Endodermal cell (in vitro differentiated cells): ENCODE measurements at regions not wholly inside any gene's neighbourhood (a gene's known extent, or its start where the extent isn't known, plus 50 kb on each side); places are given as distances from the start of the nearest gene placed in this dataset.

Source experiments
- DNase-seq: peaks from one replicate; pipeline ENCODE4 v3.0.0-alpha.2; 2017
- H3K27ac ChIP-seq: 2 replicates; pipeline ENCODE4 v1.5.1; 2013; ENCODE audit warnings: mild to moderate bottlenecking, low read depth, low read length, moderate library complexity
- H3K27me3 ChIP-seq: 2 replicates; pipeline ENCODE4 v1.6.1; 2013; ENCODE audit warnings: mild to moderate bottlenecking, low read length, moderate library complexity; ENCODE audit not compliant: insufficient read depth, control insufficient read depth, poor library complexity, severe bottlenecking
- H3K36me3 ChIP-seq: 2 replicates; pipeline ENCODE4 v1.7.0; 2013; ENCODE audit warnings: mild to moderate bottlenecking, low read length, moderate library complexity; ENCODE audit not compliant: control insufficient read depth, insufficient read depth
- H3K4me1 ChIP-seq: one replicate; pipeline ENCODE4 v1.7.0; 2013; ENCODE audit warnings: low read length; ENCODE audit not compliant: control insufficient read depth, insufficient read depth
- H3K4me3 ChIP-seq: 2 replicates; pipeline ENCODE4 v1.5.1; 2013; ENCODE audit warnings: mild to moderate bottlenecking, low read length, moderate library complexity
- H3K9ac ChIP-seq: 2 replicates; pipeline ENCODE4 v1.6.1; 2013; ENCODE audit warnings: mild to moderate bottlenecking, low read length, moderate library complexity; ENCODE audit not compliant: poor library complexity, severe bottlenecking; ENCODE audit errors: extremely low read depth
- H3K9me3 ChIP-seq: 2 replicates; pipeline ENCODE4 v1.6.1; 2013; ENCODE audit warnings: mild to moderate bottlenecking, low read length, moderate library complexity; ENCODE audit not compliant: control insufficient read depth
- H3K27ac Mint-ChIP-seq: 2 replicates; pipeline ENCODE4 v1.8.0; 2020; ENCODE audit warnings: mixed read lengths
- H3K27me3 Mint-ChIP-seq: 2 replicates; pipeline ENCODE4 v1.8.0; 2021; ENCODE audit warnings: mild to moderate bottlenecking, mixed read lengths; ENCODE audit not compliant: insufficient read depth
- H3K36me3 Mint-ChIP-seq: 2 replicates; pipeline ENCODE4 v1.8.0; 2020; ENCODE audit warnings: low read depth, mixed read lengths
- H3K4me1 Mint-ChIP-seq: 2 replicates; pipeline ENCODE4 v1.8.0; 2020; ENCODE audit warnings: mixed read lengths
- H3K4me3 Mint-ChIP-seq: 2 replicates; pipeline ENCODE4 v1.8.0; 2020; ENCODE audit warnings: mild to moderate bottlenecking, moderate library complexity, mixed read lengths
- H3K9me3 Mint-ChIP-seq: 2 replicates; pipeline ENCODE4 v1.8.0; 2020; ENCODE audit warnings: mild to moderate bottlenecking, mixed read lengths
- CTCF ChIP-seq: fragments of 200-600 bp; sonication (generic); conservative IDR thresholded peaks from 2 replicates; pipeline ENCODE4 v1.5.0; 2021; ENCODE audit warnings: antibody characterized with exemption, mild to moderate bottlenecking
- WGBS, 2 experiments: methylation state at CpG; one replicate each; pipeline versions ENCODE4 v1.1.5 to v1.1.7; 2013; ENCODE audit warnings: missing lambda C conversion rate in 2 of 2, mixed read lengths in 1 of 2; ENCODE audit not compliant: insufficient coverage in 1 of 2, insufficient read length in 1 of 2; 5-methylcytosine and 5-hydroxymethylcytosine counted together

- Histone ChIP-seq H3K9me3 (peaks cover 19% of the 10 kb centered on the region), H3K9ac (no peak overlapping the region), H3K4me3 (no peak overlapping the region), H3K27me3 (no peaks in the 10 kb centered on the region), H3K27ac (no peak overlapping the region), H3K36me3 (no peaks in the 10 kb centered on the region), H3K4me1 (no peaks in the 10 kb centered on the region)
- DNase-seq, result no peak
- no peak overlapping the region for H3K27ac Mint-ChIP-seq
- TF ChIP-seq CTCF, result no peak
- peaks cover 11% of the 10 kb centered on the region for H3K9me3 Mint-ChIP-seq
- no peaks in the 10 kb centered on the region for H3K27me3 Mint-ChIP-seq
- no peaks in the 10 kb centered on the region for H3K4me1 Mint-ChIP-seq
- no peak overlapping the region for H3K4me3 Mint-ChIP-seq
- peaks cover 6% of the 10 kb centered on the region for H3K36me3 Mint-ChIP-seq
These were observed 84.2 kb downstream of the KCNRG start for GRCh38 chr13:50099473-50099872.

GRCh38 chr13:50101590-50101989 lies 86.3 kb downstream of the KCNRG start:
- Mint-ChIP-seq H3K27ac (no peak overlapping the region), H3K4me3 (no peak overlapping the region), H3K9me3 (peaks cover 11% of the 10 kb centered on the region), H3K27me3 (no peaks in the 10 kb centered on the region), H3K36me3 (peaks cover 6% of the 10 kb centered on the region), H3K4me1 (no peaks in the 10 kb centered on the region)
- peaks cover 19% of the 10 kb centered on the region for H3K9me3 ChIP-seq
- no peak overlapping the region for H3K4me3 ChIP-seq
- no peak for DNase-seq
- no peaks in the 10 kb centered on the region for H3K4me1 ChIP-seq
- no peak for TF ChIP-seq CTCF
- H3K27me3 ChIP-seq, result no peaks in the 10 kb centered on the region
- H3K27ac ChIP-seq, result no peak overlapping the region
- H3K36me3 ChIP-seq, result no peaks in the 10 kb centered on the region
- no peak overlapping the region for H3K9ac ChIP-seq

GRCh38 chr13:50104493-50104892 lies 89.2 kb downstream of the KCNRG start:
- Histone ChIP-seq H3K4me1 (no peaks in the 10 kb centered on the region), H3K9ac (no peak overlapping the region), H3K9me3 (peaks cover 2% of the 10 kb centered on the region), H3K4me3 (no peak overlapping the region), H3K27me3 (no peaks in the 10 kb centered on the region), H3K36me3 (no peaks in the 10 kb centered on the region), H3K27ac (no peak overlapping the region)
- Mint-ChIP-seq H3K27me3 (no peaks in the 10 kb centered on the region), H3K27ac (no peak overlapping the region), H3K9me3 (no peaks in the 10 kb centered on the region), H3K4me3 (no peak overlapping the region), H3K4me1 (no peaks in the 10 kb centered on the region), H3K36me3 (no peaks in the 10 kb centered on the region)
- no peak for DNase-seq
- 82% methylated on average over 1 of the region's 1 CpG; no CpG with 5 or more reads in 1 of the 2 experiments for WGBS, 2 experiments
- no peak for TF ChIP-seq CTCF
